ENCODE measurements at regions not wholly inside any gene's neighbourhood (a gene's known extent, or its start where the extent isn't known, plus 50 kb on each side); places are given as distances from the start of the nearest gene placed in this dataset.
"Not testable (repeated sequence)": the region's sequence is repeated elsewhere in the genome, so short reads cannot be mapped to it uniquely, and the experiment has no call there.

DNA sequence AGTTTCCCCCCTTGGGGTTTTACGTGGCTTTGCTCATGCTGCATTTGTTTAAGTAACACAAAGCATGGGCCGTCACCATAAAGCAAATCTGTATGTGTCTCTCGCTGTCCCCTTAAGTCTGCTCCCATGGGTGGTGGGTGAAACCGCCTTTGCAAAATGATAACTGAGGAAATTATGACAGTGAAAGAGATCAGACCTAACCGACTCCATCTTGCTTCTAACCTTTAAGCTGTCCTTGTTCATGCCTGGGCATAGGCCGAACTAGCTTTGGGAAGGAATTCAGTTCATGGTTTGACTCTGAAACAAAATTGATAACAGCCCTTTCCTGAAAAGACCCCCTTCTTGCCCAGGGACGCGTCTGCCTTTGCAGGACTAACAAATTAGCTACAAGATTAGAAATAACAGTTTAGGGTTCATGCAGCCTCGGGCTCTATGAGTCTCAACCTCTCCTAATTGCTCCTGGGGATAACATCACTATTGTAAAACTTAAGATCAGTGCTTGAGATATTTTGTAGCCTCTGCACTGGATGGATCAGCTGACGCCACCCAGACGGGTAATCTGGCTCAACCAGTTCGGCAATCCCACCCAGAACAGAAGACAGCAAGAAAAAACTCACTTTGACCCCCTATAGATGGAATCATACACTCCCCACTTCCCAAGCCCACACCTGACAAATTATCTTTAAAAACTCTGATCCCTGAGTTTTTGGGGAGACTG lies 623.7 kb downstream of the TYW1 start:
- no peak for DNase-seq (ENCODE audit: low spot score)

- no peak for DNase-seq (ENCODE audit: low spot score)
Observed at GRCh38 chr7:67621704-67622103, 625.1 kb downstream of the TYW1 start.

- peak; percentile 71 for DNase-seq (ENCODE audit: low spot score)
Observed at GRCh38 chr7:67625257-67625737, 628.7 kb downstream of the TYW1 start.

DNA sequence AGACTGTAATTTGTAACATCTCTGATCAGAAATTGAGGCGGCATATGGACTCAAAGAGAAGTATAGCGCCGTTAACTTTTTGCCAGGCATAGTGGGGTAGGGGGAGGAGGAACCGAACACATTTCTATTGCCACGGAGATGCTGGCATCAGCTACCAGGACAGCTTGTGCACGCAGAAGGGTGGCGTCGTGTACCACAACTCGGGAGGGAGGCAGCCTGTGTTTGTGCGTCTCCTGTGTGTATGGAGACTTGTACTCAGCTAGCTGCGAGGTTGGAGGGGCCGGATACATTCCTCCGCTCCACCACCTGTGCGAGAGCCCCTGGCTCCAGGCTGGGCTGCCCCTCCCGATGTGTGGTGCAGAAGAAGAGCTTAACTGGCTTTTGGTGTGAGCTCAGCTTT lies 634.8 kb downstream of the TYW1 start:
- no peak for DNase-seq (ENCODE audit: low spot score)

DNA sequence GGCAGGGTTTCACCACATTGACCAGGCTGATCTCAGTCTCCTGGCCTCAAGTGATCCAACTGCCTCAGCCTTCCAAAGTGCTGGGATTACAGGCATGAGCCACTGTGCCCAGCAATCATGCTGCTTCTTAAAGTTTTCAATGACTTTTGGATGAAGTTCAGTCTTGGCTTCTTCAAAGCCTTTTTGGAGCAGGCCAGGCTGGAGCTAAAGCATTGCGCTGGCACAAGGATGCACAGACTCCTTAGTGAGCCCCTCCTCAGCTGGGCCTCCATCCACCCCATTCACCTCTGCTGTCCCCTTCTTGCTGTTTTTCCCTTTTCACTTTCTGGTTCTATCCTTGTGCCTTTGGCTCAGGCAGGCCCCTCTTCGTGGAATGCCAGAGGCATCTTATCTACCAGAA lies 638.6 kb downstream of the TYW1 start:
- DNase-seq (ENCODE audit: low spot score), result no peak

- DNase-seq (ENCODE audit: low spot score), result no peak
Observed at GRCh38 chr7:67636348-67637022, 639.9 kb downstream of the TYW1 start.

DNA sequence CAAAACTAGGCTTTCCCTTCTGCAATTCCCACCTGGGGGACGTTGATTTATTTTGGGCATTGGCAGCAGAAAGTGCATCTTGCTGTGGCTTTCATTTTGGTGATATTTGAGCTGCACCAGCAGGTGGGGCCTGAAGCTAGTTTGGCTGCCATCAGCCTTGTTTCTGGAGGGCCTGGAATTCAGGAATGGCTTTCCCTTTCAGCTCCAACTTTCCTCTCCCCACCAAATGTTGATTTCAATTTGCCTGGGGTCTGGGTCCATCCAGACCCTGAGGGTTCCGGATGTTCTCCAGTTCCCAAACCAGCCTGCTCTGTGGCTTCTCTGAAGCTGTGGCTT lies 640.4 kb downstream of the TYW1 start:
- DNase-seq (ENCODE audit: low spot score), result no peak

DNA sequence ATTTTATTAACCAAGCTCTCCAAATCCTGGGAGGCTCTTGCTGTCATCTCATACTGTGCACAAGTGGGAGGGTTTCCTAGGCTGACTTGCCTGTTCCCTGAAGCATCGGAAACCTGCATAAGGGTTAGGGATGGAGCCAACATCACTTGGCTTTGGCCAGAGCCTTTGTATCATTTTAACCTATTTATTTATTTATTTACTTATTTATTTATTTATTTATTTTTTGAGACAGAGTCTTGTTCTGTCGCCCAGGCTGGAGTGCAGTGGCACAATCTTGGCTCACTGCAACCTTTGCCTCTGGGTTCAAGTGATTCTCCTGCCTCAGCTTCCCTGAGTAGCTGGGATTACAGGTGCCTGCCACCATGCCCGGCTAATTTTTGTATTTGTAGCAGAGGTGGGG lies 645.9 kb downstream of the TYW1 start:
- not testable (repeated sequence) for DNase-seq (ENCODE audit: low spot score)

GRCh38 chr7:67644151-67644550 lies 647.5 kb downstream of the TYW1 start:
- no peak for DNase-seq (ENCODE audit: low spot score)

DNA sequence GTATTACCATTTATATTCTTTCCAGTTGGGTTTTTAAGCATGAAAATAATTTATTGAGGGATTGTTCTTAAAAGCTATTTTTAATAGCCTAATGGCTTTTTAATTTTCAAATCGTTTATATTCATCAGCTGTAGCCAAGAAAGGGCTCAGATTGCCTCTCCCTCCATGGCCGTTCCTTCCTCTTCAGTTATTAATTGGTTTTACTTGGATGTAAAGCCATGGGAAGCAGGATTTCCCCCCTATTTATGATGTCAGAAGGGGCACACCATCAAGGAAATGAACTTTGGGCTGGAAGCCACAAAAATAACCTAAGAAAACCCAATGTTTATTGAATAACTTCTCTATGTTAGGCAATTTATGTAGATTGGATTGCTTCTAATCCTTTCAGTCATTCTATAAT lies 656.3 kb downstream of the TYW1 start:
- DNase-seq (ENCODE audit: low spot score), result no peak

GRCh38 chr7:67653856-67654454 lies 657.3 kb downstream of the TYW1 start:
- DNase-seq (ENCODE audit: low spot score), result no peak

GRCh38 chr7:67654642-67655041 lies 658.0 kb downstream of the TYW1 start:
- DNase-seq (ENCODE audit: low spot score), result no peak

DNA sequence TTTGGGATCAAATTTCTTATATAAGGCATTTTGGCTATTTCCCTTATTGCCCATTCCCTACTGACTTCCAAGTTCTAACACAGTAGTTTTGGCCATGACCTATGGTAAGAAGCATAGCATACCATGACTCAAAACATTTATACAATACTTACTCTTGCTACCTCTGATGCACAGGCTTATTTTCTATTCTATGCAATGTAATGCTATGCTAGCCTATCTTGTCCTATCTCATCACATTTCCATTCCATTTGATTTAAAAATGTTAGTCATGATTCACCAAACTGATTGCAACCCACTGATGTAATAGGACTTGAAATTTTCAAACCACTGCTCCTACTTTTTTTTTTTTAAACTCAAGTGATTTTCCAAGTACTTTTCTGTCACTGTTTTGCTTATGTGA lies 658.5 kb downstream of the TYW1 start:
- no peak for DNase-seq (ENCODE audit: low spot score)

DNA sequence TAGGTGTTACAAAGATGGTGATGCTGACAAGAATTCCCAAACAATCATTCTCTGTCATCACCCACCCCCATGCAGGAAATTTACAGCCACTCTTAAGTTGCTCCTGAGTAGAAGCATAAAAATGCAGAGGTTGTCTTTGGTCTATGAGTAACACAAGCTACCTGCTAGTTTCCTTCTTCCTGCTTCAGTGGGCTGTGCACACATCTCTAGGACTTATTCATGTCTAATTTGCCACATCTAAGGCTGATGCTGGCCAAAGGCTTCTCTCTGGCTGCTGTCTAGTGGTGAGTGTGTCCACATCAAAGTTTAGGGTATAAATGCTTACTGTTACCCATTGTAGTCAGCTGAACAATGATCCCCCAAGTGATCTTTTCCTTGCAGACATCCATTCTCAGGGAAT lies 662.5 kb downstream of the TYW1 start:
- no peak for DNase-seq (ENCODE audit: low spot score)

DNA sequence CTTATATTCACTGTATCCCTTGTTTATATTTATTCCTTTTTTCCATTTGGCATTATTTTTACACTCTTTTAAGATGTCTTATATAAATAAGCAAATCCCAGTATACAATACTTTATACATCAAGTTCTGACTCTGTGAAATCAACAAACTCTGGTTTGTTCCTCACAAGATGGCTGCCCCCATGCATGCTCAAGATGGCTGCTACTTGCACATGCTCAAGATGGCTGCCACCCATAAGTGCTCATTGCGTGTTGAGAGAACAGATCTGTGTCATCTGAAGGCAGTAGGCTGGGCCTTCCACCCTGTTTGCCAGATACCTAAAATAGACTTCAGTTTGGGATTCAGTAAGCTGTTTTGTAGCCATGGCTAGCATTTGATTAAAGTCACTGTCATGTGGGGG lies 666.2 kb downstream of the TYW1 start:
- no peak for DNase-seq (ENCODE audit: low spot score)

GRCh38 chr7:67663644-67664043 lies 667.0 kb downstream of the TYW1 start:
- no peak for DNase-seq (ENCODE audit: low spot score)

DNA sequence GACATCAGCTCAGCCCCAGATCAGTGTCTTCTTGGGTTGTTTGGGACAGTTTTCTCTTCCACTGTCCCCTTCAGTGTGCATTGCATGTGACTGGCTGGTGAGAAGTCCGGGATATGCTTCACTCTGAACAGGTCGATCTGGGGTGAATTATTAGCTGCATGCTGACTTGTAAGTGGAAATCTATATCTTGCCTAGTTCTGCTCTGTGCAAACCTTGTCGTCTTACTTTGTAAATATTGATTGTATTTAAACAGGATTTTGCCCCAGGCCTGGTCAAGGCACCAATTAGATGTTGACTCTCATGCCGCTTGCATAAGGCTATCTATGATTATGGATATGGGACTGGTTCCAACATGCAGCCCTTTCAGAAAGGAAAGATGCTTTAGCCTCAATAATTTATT lies 669.7 kb downstream of the TYW1 start:
- not testable (repeated sequence) for DNase-seq (ENCODE audit: low spot score)

DNA sequence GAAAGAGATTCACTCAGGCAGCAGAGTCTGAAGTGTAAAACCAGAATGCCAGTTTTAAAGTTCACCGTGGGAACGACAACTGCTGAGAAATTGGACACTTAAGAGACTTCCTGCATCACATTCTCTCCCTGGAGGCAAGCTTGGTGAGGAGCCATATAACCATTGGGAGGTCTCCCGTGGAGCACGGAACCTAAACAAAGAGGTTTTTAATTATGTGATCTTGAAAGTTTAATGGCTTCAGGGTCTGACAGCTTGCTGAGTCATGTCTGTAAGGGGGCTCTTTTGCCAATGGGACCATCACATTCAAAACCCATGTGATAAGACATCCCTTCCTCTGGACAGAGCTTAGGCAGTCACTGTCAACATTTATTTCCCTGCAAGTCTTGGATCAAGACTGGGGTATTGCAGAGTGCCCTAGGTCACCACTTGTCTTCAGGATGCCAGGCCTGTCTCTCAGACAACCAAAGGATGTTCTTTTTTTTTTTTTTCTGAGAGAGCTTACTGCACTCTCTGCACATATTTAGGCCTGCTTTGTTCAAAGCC lies 674.4 kb downstream of the TYW1 start:
- no peak for DNase-seq (ENCODE audit: low spot score)

DNA sequence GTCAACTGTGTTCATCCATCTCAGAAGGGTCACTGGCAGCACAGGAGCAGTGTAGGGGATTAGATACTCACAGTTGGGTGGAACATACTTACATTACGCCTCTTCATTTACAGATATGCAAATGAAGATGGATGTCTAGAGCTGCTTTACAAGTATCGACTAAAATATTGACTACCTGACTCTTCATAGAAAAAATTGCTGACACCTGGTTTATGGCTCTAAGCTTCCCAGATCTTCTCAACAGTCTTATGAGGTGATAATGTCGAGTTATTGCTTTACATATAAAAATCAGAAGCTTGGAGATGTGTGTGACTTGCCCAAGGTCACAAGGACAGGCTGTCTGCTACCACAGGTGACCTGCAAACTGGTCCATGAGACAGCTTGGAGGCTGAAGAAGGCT lies 677.2 kb downstream of the TYW1 start:
- no peak for DNase-seq (ENCODE audit: low spot score)

DNA sequence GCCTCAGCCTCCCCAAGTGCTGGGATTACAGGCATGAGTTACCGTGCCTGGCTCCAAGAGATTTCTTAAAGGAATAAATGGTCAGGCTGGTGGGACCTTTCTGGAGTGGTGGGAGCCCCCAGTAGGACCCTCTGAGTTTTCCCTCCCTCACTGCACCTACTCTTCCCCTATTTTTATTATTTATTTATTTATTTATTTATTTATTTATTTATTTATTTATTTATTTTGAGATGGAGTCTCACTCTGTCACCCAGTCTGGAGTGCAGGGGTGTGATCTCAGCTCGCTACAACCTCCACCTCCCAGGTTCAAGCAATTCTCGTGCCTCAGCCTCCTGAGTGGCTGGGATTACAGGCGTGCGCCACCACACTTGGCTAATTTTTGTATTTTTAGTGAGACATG lies 678.2 kb downstream of the TYW1 start:
- DNase-seq (ENCODE audit: low spot score), result not testable (repeated sequence)

GRCh38 chr7:67675971-67676370 lies 679.3 kb downstream of the TYW1 start:
- DNase-seq (ENCODE audit: low spot score), result no peak

DNA sequence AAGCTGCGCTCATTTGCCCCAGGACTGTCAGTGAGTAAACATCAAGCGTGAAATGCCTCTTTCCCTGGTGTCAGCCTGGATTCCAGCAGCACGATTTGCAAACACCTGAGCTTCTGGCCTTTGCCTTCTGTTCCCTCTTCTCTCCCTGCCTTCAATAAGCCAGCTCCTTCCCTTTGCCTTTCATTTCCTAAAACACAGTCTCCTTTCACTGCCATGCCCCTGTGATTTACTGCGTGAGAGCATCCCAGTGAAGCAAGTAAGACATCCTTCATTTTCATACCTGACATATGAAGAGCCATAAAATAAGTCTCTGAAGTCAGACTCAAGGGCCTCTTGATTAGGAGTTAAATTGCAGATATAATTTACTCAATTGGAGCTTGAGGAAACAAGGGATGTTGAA lies 681.8 kb downstream of the TYW1 start:
- DNase-seq (ENCODE audit: low spot score), result no peak

DNA sequence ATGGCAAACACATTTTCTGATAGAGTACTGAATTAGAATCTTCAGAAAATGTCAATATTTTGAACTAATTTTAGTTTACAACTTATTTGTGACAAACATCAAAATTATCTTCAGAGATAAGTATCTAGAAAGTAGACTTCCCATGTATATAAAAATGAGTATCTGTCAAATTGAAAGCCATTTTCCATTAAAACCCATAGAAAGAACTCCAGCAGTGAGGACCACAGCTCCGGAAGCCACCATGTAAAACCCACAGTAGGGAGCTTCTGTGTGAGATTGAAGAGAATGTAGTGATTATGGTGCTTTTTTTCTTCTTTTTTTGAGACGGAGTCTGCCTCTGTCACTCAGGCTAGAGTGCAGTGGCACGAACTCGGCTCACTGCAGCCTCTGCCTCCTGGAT lies 687.0 kb downstream of the TYW1 start:
- DNase-seq (ENCODE audit: low spot score), result no peak

All from COLO829 (cell line).